Trophoblast cell (in vitro differentiated cells and primary cell): ENCODE measurements at regions not wholly inside any gene's neighbourhood (a gene's known extent, or its start where the extent isn't known, plus 50 kb on each side); places are given as distances from the start of the nearest gene placed in this dataset.

Experiments
- DNase-seq, 2 donors: peaks; one replicate each; pipeline ENCODE4 v3.0.0-alpha.2; 2016
- H2AFZ ChIP-seq: 2 replicates; pipeline ENCODE4 v1.6.1; 2013; ENCODE audit warnings: low read length, moderate library complexity, mild to moderate bottlenecking; ENCODE audit not compliant: insufficient read depth, poor library complexity
- H2AK5ac ChIP-seq: 2 replicates; pipeline ENCODE4 v1.6.1; 2013; ENCODE audit warnings: mild to moderate bottlenecking, low read length
- H2BK120ac ChIP-seq: 2 replicates; pipeline ENCODE4 v1.6.1; 2013; ENCODE audit warnings: low read length, mild to moderate bottlenecking, moderate library complexity; ENCODE audit not compliant: insufficient read depth, poor library complexity
- H2BK12ac ChIP-seq: 2 replicates; pipeline ENCODE4 v1.6.1; 2013; ENCODE audit warnings: mild to moderate bottlenecking, low read length, moderate library complexity
- H2BK5ac ChIP-seq: 2 replicates; pipeline ENCODE4 v1.6.1; 2013; ENCODE audit warnings: low read length, low read depth, moderate library complexity, mild to moderate bottlenecking; ENCODE audit not compliant: poor library complexity
- H3K14ac ChIP-seq: 2 replicates; pipeline ENCODE4 v1.6.1; 2013; ENCODE audit warnings: mild to moderate bottlenecking, low read length
- H3K18ac ChIP-seq: 2 replicates; pipeline ENCODE4 v1.6.1; 2013; ENCODE audit warnings: mild to moderate bottlenecking, low read length
- H3K23ac ChIP-seq: 2 replicates; pipeline ENCODE4 v1.6.1; 2013; ENCODE audit warnings: low read length
- H3K27ac ChIP-seq: 2 replicates; pipeline ENCODE4 v1.5.1; 2013; ENCODE audit warnings: low read depth, mild to moderate bottlenecking, inconsistent platforms, low read length, moderate library complexity
- H3K27me3 ChIP-seq: 2 replicates; pipeline ENCODE4 v1.6.1; 2013; ENCODE audit warnings: inconsistent platforms, mild to moderate bottlenecking, low read length, moderate library complexity; ENCODE audit not compliant: insufficient read depth
- H3K36me3 ChIP-seq, 2 experiments: 1 replicate in 1 of 2; 2 replicates in 1 of 2; pipeline ENCODE4 v1.6.1; 2013; ENCODE audit warnings: low read length in 2 of 2, mild to moderate bottlenecking in 2 of 2, moderate library complexity in 1 of 2; ENCODE audit not compliant: insufficient read depth in 2 of 2, control insufficient read depth in 1 of 2
- H3K4ac ChIP-seq: 2 replicates; pipeline ENCODE4 v1.6.1; 2013; ENCODE audit warnings: low read depth, mild to moderate bottlenecking, low read length, moderate library complexity
- H3K4me1 ChIP-seq, 2 experiments: 1 replicate in 1 of 2; 2 replicates in 1 of 2; pipeline ENCODE4 v1.6.1; 2013; ENCODE audit warnings: low read length in 2 of 2, mild to moderate bottlenecking in 2 of 2, moderate library complexity in 1 of 2; ENCODE audit not compliant: insufficient read depth in 2 of 2, control insufficient read depth in 1 of 2
- H3K4me2 ChIP-seq: 2 replicates; pipeline ENCODE4 v1.6.1; 2013; ENCODE audit warnings: inconsistent platforms, mild to moderate bottlenecking, low read length, moderate library complexity
- H3K4me3 ChIP-seq: 2 replicates; pipeline ENCODE4 v1.5.1; 2013; ENCODE audit warnings: mild to moderate bottlenecking, low read depth, low read length, inconsistent platforms
- H3K79me1 ChIP-seq: one replicate; pipeline ENCODE4 v1.6.1; 2013; ENCODE audit warnings: low read length
- H3K79me2 ChIP-seq: 2 replicates; pipeline ENCODE4 v1.6.1; 2013; ENCODE audit warnings: low read length, mild to moderate bottlenecking; ENCODE audit not compliant: control insufficient read depth, insufficient read depth, poor library complexity
- H3K9ac ChIP-seq: 2 replicates; pipeline ENCODE4 v1.6.1; 2013; ENCODE audit warnings: mild to moderate bottlenecking, low read length
- H3K9me3 ChIP-seq: 2 replicates; pipeline ENCODE4 v1.6.1; 2013; ENCODE audit warnings: low read depth, mild to moderate bottlenecking, control low read depth, inconsistent platforms, low read length; ENCODE audit not compliant: insufficient read depth
- H4K12ac ChIP-seq: 2 replicates; pipeline ENCODE4 v1.6.1; 2013; ENCODE audit warnings: low read depth, mild to moderate bottlenecking, low read length, moderate library complexity
- H4K8ac ChIP-seq: 2 replicates; pipeline ENCODE4 v1.6.1; 2013; ENCODE audit warnings: low read depth, mild to moderate bottlenecking, low read length, moderate library complexity
- H4K91ac ChIP-seq: one replicate; pipeline ENCODE4 v1.6.1; 2013; ENCODE audit warnings: low read depth, mild to moderate bottlenecking, low read length, moderate library complexity
- WGBS: extraction: QIAGEN DNeasy Blood & Tissue Kit; methylation state at CpG from one replicate; pipeline ENCODE4 v1.1.7; 2013; ENCODE audit warnings: missing lambda C conversion rate; ENCODE audit not compliant: insufficient read length, insufficient coverage; ENCODE audit errors: extremely low coverage; 5-methylcytosine and 5-hydroxymethylcytosine counted together

DNA sequence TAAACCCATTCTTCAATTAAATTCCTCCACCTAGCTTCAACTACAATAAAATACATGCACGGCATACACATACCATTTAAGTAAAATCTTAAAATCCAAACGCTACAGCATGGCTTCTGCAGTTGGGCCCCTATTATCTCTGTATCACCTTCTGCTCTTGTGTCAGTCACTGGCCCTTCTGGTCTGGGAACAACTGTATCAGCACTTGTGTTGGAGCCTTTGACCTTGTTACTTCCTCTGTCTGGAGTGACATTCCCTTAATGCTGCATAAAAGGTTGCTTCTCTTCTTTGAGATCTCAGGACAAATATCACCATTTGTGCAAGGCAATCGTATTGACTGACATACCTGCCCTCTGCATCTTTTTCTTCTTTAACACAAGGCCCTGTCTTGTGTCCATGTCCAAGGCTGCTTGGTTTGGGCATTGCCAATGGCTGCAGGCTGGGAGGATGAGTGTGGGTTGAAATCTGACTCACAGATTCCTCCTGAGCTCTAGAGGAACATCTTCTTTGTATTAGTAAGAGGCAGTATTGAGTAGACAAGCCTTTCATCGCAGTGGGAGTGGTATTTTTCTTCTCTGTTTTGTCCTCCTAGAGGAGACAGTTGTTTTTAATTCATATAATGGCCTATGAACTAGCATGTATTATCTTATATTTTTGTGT, 267.8 kb upstream of the TRIB2 start:
- DNase-seq = no peak
- H2AFZ ChIP-seq = no peak overlapping the region
- no peak overlapping the region for H4K12ac ChIP-seq
- H3K14ac ChIP-seq = no peak overlapping the region
- no peak overlapping the region for H2BK5ac ChIP-seq
- H4K91ac ChIP-seq = no peak overlapping the region
- H3K27me3 ChIP-seq = no peaks in the 10 kb centered on the region
- H3K4ac ChIP-seq = no peak overlapping the region
- H3K4me2 ChIP-seq = no peak overlapping the region
- H3K23ac ChIP-seq = no peak overlapping the region
- H2AK5ac ChIP-seq = no peak overlapping the region
- H3K36me3 ChIP-seq = no peaks in the 10 kb centered on the region
- no CpG with 5 or more reads among the region's 4 CpGs for WGBS
- H3K9me3 ChIP-seq = no peaks in the 10 kb centered on the region
- H4K8ac ChIP-seq = no peak overlapping the region
- no peak overlapping the region for H2BK12ac ChIP-seq
- H2BK120ac ChIP-seq = no peak overlapping the region
- H3K9ac ChIP-seq = no peak overlapping the region
- no peak overlapping the region for H3K27ac ChIP-seq
- H3K79me1 ChIP-seq = no peaks in the 10 kb centered on the region
- H3K79me2 ChIP-seq = no peaks in the 10 kb centered on the region
- no peak overlapping the region for H3K4me3 ChIP-seq
- no peak overlapping the region for H3K18ac ChIP-seq
- no peaks in the 10 kb centered on the region for H3K4me1 ChIP-seq

DNA sequence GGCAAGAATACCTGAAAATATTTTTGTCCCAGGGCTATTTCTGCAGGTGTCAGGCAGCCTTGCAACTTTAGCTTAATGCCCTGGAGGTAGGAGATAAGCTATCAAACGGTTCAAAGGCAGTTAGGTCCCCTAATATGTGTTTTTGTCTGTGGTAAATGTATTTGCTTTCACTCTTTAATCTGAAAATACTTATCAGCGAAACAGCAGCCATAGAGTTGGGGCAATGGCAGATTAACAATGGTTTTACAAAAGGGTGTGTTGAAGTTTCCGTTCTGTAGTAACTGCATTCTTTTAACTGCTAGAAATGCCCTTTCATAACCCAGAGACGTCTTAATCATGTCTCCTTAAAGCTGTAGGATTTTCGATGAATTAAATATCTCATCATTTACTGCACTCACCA, 265.0 kb upstream of the TRIB2 start:
- no peaks in the 10 kb centered on the region for H3K79me1 ChIP-seq
- H3K27ac ChIP-seq = no peak overlapping the region
- no peak overlapping the region for H3K9ac ChIP-seq
- no peaks in the 10 kb centered on the region for H3K79me2 ChIP-seq
- H4K8ac ChIP-seq = no peak overlapping the region
- DNase-seq = peak; percentile 9 to 53
- H3K36me3 ChIP-seq = no peaks in the 10 kb centered on the region
- H2BK5ac ChIP-seq = no peak overlapping the region
- H3K9me3 ChIP-seq = no peaks in the 10 kb centered on the region
- H3K27me3 ChIP-seq = no peaks in the 10 kb centered on the region
- H3K4me2 ChIP-seq = no peak overlapping the region
- no peak overlapping the region for H4K12ac ChIP-seq
- H3K14ac ChIP-seq = no peak overlapping the region
- H3K4me3 ChIP-seq = no peak overlapping the region
- H2BK120ac ChIP-seq = no peak overlapping the region
- no CpG with 5 or more reads among the region's 5 CpGs for WGBS
- H2AK5ac ChIP-seq = no peak overlapping the region
- no peak overlapping the region for H3K4ac ChIP-seq
- H3K23ac ChIP-seq = no peak overlapping the region
- H3K18ac ChIP-seq = no peak overlapping the region
- H4K91ac ChIP-seq = no peak overlapping the region
- H2BK12ac ChIP-seq = no peak overlapping the region
- H3K4me1 ChIP-seq = no peaks in the 10 kb centered on the region
- H2AFZ ChIP-seq = no peak overlapping the region

DNA sequence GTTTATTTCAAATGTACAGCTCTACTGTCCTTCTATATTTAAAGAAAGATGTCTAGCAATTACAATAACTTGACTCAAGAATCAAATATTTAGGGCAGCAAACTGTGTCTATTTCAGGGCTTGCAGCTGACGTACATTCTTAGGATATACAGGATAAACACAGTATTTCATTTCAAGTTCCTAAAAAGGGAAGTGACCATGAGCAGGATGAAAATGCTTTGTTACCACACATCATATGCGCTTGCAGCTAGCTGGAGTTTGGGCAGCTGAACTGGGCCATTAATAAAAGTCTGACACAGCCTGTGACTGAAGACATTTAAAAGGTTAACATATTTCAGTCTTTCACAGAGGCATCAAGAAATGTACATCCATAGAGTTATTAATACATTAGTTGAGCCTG, 264.6 kb upstream of the TRIB2 start:
- H3K23ac ChIP-seq = no peak overlapping the region
- no peak overlapping the region for H2AK5ac ChIP-seq
- no peaks in the 10 kb centered on the region for H3K27me3 ChIP-seq
- no peak overlapping the region for H3K14ac ChIP-seq
- no peak overlapping the region for H3K27ac ChIP-seq
- WGBS = no CpG with 5 or more reads among the region's 2 CpGs
- no peak overlapping the region for H2AFZ ChIP-seq
- no peak overlapping the region for H2BK5ac ChIP-seq
- H3K4me1 ChIP-seq = no peaks in the 10 kb centered on the region
- peak in 1 of 2 donors; percentile 7 for DNase-seq
- H4K12ac ChIP-seq = no peak overlapping the region
- no peaks in the 10 kb centered on the region for H3K79me2 ChIP-seq
- no peak overlapping the region for H3K4ac ChIP-seq
- H3K79me1 ChIP-seq = no peaks in the 10 kb centered on the region
- no peak overlapping the region for H2BK120ac ChIP-seq
- no peak overlapping the region for H4K91ac ChIP-seq
- H3K9ac ChIP-seq = no peak overlapping the region
- no peaks in the 10 kb centered on the region for H3K9me3 ChIP-seq
- H3K36me3 ChIP-seq = no peaks in the 10 kb centered on the region
- H4K8ac ChIP-seq = no peak overlapping the region
- no peak overlapping the region for H3K4me2 ChIP-seq
- H2BK12ac ChIP-seq = no peak overlapping the region
- no peak overlapping the region for H3K18ac ChIP-seq
- no peak overlapping the region for H3K4me3 ChIP-seq

DNA sequence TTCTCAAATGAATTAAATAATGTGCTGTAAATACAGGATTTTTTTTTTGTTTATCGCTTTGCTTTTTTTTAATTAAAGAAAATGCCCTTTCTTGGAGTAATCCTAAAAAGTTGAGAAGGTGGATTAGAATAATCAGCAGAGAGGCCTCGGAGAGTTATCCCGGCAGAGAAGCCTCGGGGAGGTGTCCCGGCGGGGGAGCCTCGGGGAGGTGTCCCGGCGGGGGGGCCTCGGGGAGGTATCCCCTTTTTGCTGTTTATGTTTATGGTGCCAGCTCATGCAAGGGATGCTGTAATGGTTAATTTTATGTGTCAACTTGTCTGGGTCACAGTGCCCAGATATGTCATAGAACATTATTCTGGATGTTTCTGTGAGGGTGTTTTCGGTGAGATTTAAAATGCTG, 263.0 kb upstream of the TRIB2 start:
- Histone ChIP-seq H3K4me3 (no peak overlapping the region), H4K12ac (no peak overlapping the region), H3K27me3 (no peaks in the 10 kb centered on the region), H3K23ac (no peak overlapping the region), H3K14ac (no peak overlapping the region), H4K91ac (no peak overlapping the region), H2AFZ (no peak overlapping the region), H3K4me2 (no peak overlapping the region), H3K18ac (no peak overlapping the region), H3K9ac (no peak overlapping the region), H2BK12ac (no peak overlapping the region), H2BK120ac (no peak overlapping the region), H2AK5ac (no peak overlapping the region), H2BK5ac (no peak overlapping the region), H4K8ac (no peak overlapping the region), H3K79me1 (no peaks in the 10 kb centered on the region), H3K36me3 (no peaks in the 10 kb centered on the region), H3K4me1 (no peaks in the 10 kb centered on the region), H3K4ac (no peak overlapping the region), H3K9me3 (no peaks in the 10 kb centered on the region), H3K79me2 (no peaks in the 10 kb centered on the region), H3K27ac (no peak overlapping the region)
- WGBS = no CpG with 5 or more reads among the region's 11 CpGs
- no peak for DNase-seq
